ENCODE measurements at regions not wholly inside any gene's neighbourhood (a gene's known extent, or its start where the extent isn't known, plus 50 kb on each side); places are given as distances from the start of the nearest gene placed in this dataset.

DNA sequence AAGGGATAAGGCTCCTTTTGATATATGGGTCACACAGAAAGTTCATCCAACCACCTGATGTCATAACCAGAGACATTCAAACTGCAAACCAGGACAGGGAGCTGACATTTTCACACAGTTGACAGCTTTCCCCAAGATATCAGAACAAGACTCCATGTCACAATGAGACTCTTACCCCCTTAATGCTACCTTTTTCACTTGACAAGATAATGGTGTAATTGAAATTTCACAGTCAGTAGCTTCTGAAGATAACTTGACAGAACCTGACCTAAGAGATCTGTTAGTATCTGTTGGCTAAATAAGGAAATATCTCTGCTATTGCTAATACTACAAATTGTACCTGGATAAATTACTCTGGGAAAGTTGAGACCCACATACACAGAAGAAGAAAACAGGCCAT lies 187.3 kb downstream of the C12orf50 start:
- Histone ChIP-seq H3K4me1 (ENCODE audit: low read depth) (peaks cover 5% of the 10 kb centered on the region), H3K27me3 (no peaks in the 10 kb centered on the region), H3K27ac (peak overlapping the region; percentile 12), H3K4me3 (no peak overlapping the region), H3K36me3 (no peaks in the 10 kb centered on the region), H3K9me3 (ENCODE audit: low read depth) (no peaks in the 10 kb centered on the region)
- TF ChIP-seq, protein P1, sequence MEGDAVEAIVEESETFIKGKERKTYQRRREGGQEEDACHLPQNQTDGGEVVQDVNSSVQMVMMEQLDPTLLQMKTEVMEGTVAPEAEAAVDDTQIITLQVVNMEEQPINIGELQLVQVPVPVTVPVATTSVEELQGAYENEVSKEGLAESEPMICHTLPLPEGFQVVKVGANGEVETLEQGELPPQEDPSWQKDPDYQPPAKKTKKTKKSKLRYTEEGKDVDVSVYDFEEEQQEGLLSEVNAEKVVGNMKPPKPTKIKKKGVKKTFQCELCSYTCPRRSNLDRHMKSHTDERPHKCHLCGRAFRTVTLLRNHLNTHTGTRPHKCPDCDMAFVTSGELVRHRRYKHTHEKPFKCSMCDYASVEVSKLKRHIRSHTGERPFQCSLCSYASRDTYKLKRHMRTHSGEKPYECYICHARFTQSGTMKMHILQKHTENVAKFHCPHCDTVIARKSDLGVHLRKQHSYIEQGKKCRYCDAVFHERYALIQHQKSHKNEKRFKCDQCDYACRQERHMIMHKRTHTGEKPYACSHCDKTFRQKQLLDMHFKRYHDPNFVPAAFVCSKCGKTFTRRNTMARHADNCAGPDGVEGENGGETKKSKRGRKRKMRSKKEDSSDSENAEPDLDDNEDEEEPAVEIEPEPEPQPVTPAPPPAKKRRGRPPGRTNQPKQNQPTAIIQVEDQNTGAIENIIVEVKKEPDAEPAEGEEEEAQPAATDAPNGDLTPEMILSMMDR (IDR thresholded peaks at IDR 0.05; ENCODE audit: low read depth, low read length), result no peak
- DNase-seq (ENCODE audit: low read depth in 1 of 2, low spot score in 1 of 2), result no peak

DNA sequence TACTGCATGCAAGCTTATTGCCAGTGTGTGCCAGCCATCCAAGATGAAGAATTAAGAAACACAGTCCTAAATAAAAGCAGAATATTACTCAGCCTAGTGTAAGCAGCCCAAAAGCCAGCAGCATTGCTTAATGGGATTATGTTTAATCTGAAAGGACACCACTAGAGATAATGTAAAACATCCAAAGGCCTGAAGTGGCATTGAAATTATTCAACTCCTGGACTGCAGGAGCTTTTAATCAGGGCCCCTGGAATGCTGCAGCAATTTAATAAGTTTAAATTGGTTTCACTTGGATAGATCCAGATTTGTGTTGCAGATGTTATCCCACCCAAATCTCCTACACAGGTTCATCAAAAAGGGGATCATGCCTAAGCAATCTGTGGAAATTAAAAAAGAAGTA lies 193.0 kb downstream of the C12orf50 start:
- no peak overlapping the region for H3K4me3 ChIP-seq
- DNase-seq (ENCODE audit: low read depth in 1 of 2, low spot score in 1 of 2), result no peak
- no peak overlapping the region for H3K27ac ChIP-seq
- H3K9me3 ChIP-seq (ENCODE audit: low read depth), result no peaks in the 10 kb centered on the region
- H3K36me3 ChIP-seq, result no peaks in the 10 kb centered on the region
- no peaks in the 10 kb centered on the region for H3K4me1 ChIP-seq (ENCODE audit: low read depth)
- TF ChIP-seq, protein P1 (IDR thresholded peaks at IDR 0.05; ENCODE audit: low read depth, low read length), result no peak
- no peaks in the 10 kb centered on the region for H3K27me3 ChIP-seq

DNA sequence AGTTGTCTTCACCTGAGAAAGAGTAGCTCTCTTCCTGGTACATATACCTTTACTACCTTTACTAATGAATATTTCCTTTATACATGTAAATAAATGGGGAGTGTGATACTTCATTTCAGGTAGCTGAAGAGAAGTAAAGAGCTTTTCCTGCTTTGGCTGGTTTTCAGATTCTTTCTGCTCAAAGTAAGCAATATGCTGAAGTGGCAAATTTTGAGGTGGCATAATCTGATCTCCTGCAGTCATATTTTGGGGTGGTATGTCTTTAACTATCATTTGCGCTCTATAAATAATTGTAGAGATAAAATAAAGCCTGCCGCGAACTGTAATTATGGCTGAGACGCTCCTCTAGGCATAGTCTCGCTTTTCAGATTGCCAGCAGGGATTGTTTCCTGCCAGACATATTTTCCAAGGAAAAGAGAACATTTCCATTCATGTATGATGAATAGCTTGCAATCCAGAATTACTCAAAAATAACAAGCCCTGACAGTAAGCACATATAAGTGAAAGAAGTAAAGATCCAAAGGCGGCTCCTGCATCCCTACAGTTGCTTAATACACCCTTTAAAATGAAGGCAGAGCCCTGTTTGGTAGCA lies 200.7 kb downstream of the C12orf50 start:
- no peak overlapping the region for H3K27ac ChIP-seq
- H3K36me3 ChIP-seq, result no peaks in the 10 kb centered on the region
- no peaks in the 10 kb centered on the region for H3K27me3 ChIP-seq
- no peak overlapping the region for H3K4me3 ChIP-seq
- DNase-seq (ENCODE audit: low read depth in 1 of 2, low spot score in 1 of 2), result no peak
- H3K4me1 ChIP-seq (ENCODE audit: low read depth), result no peaks in the 10 kb centered on the region
- TF ChIP-seq, protein P1 (IDR thresholded peaks at IDR 0.05; ENCODE audit: low read depth, low read length), result no peak
- no peaks in the 10 kb centered on the region for H3K9me3 ChIP-seq (ENCODE audit: low read depth)

DNA sequence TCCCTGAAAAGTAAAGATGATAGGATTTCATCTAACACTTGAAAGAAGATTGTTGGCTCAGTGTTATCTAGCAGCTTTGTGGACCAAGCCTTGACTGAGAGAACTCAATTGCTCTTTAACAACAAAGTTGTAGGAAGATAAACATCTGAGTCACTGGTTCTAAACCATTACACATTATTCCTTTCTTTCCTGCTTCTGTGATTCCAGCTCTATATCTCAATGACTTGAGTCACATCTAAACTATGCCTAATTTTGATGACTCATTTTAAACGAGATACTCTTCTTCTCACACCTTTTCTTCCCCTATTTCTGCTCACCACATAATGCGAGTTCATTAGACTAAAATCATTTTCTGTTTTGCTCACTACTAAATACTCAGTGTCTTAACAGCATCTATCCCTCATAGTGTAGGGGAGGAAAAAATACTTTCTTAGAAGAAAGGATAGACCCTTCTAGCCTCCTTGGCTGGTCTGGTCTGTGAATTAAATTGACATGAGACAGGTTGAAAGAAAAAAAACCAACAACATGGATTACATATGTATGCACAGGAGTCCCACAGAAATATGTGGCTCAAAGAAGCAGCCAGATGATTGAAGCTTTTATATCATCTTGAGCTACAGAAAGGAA lies 201.4 kb downstream of the C12orf50 start:
- no peaks in the 10 kb centered on the region for H3K9me3 ChIP-seq (ENCODE audit: low read depth)
- TF ChIP-seq, protein P1 (IDR thresholded peaks at IDR 0.05; ENCODE audit: low read depth, low read length), result no peak
- H3K27ac ChIP-seq, result no peak overlapping the region
- H3K4me1 ChIP-seq (ENCODE audit: low read depth), result no peaks in the 10 kb centered on the region
- no peak overlapping the region for H3K4me3 ChIP-seq
- H3K36me3 ChIP-seq, result no peaks in the 10 kb centered on the region
- H3K27me3 ChIP-seq, result no peaks in the 10 kb centered on the region
- peak in 1 of 2 donors; percentile 48 for DNase-seq (ENCODE audit: low read depth in 1 of 2, low spot score in 1 of 2)

DNA sequence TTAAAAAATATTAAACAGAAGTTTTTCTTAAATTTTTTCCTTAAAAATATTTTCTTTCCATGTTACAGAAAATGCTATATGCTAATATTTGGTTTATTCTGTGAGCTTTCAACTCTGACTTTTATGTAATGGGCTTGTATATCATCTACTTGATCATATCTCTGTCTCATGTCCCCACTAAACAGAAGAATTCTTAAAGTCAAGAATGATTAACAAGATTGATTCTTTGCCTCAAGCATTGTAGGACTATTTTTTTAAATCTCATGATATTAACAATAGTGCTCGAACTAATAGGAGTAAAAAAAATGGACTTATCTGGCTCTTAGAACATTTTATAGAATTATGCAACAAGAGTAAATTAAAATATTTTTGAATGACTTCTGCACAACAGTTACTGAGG lies 206.3 kb downstream of the C12orf50 start:
- Histone ChIP-seq H3K4me1 (ENCODE audit: low read depth) (no peaks in the 10 kb centered on the region), H3K27ac (no peak overlapping the region), H3K4me3 (no peak overlapping the region), H3K27me3 (no peaks in the 10 kb centered on the region), H3K36me3 (no peaks in the 10 kb centered on the region), H3K9me3 (ENCODE audit: low read depth) (no peaks in the 10 kb centered on the region)
- TF ChIP-seq, protein P1 (IDR thresholded peaks at IDR 0.05; ENCODE audit: low read depth, low read length), result no peak
- no peak for DNase-seq (ENCODE audit: low read depth in 1 of 2, low spot score in 1 of 2)
